AG20443 (cell line): ENCODE measurements at regions not wholly inside any gene's neighbourhood (a gene's known extent, or its start where the extent isn't known, plus 50 kb on each side); places are given as distances from the start of the nearest gene placed in this dataset.

Experiments used
- DNase-seq: peaks from one replicate; pipeline ENCODE4 v3.0.0; 2012; ENCODE audit warnings: low spot score, mixed read lengths

GRCh38 chr5:54772231-54772630 is 213.2 kb downstream of the ESM1 start:
- no peak for DNase-seq

DNA sequence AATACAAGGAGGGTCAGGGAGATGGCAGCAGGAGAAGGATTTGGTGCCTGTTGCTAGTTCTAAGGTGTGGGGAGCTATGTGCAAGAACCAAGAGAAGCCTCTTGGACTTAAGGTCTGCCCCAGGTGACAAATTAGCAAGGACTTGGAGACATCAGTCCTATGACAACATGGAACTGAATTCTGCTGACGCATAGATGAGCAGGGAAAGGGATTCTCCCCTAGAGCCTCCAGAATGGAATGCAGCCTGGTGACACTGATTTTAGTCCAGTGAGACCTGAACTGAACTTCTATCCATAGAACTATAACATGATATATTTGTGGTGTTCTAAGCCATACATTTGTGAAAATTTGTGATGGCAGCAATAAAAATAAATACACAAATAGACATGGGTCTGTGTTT is 215.6 kb downstream of the ESM1 start:
- no peak for DNase-seq

- no peak for DNase-seq
These were observed 216.3 kb downstream of the ESM1 start for GRCh38 chr5:54769072-54769471.

DNA sequence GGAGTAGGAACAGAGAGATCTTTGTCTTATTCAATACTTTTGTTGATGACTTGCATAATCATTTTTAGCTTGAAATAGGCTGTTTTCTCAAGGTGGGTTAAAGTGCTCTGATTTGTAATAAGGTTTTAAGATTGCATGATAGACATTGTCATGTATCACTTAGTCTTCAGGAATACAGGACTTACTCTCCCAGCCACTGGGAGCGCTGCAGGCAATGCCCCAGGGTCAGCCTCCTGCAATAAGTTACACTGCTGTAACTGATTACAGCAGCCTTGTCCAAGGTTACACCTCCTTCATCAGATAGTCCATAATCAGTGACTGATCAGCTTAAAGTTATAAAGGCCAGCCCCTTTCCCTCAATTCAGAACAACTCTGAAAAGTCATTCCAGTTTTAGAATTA is 218.6 kb downstream of the ESM1 start:
- DNase-seq, result no peak

DNA sequence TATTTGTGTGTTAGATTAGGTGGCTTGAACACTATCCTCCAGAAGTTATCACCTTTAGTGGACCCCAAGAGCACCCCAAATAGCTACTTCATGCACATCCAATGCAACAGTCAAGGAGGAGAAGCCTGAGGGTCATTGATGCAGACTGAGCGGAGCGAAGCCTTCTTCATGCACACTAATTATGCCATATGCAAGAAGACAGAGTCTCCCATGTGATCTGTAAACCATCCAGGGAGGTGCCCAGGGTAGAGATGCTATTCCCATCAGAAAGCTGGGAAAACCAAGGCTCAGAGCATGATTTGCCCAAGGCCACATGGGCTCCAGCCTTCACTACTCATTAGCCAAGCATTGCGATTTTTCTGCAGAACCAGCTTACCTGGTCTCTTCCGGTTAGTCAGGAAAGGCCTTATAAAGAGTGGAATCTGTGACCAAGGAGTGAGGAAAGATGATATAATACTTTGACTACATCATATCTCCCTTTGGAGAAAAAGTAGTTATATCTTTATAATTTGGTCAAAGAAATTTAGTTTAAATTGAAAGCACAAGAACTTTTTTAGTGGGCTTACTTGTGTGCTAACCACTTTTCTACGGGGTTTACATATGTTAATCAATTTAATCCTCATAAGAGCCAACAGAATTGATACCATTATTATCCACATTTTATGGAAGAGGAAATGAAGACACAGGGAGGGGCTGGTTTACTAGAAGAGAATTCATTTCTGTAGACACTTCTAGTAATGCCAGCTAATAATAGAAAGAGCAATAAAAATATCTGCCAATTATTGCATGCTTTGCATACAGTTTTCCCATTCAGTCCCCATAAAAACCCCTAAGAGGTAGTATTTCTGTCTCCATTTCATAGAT is 220.0 kb downstream of the ESM1 start:
- DNase-seq, result no peak

GRCh38 chr5:54764102-54765090 is 221.0 kb downstream of the ESM1 start:
- DNase-seq, result no peak

- peak; percentile 68 for DNase-seq
These were observed 224.1 kb downstream of the ESM1 start for GRCh38 chr5:54761213-54761701.

DNA sequence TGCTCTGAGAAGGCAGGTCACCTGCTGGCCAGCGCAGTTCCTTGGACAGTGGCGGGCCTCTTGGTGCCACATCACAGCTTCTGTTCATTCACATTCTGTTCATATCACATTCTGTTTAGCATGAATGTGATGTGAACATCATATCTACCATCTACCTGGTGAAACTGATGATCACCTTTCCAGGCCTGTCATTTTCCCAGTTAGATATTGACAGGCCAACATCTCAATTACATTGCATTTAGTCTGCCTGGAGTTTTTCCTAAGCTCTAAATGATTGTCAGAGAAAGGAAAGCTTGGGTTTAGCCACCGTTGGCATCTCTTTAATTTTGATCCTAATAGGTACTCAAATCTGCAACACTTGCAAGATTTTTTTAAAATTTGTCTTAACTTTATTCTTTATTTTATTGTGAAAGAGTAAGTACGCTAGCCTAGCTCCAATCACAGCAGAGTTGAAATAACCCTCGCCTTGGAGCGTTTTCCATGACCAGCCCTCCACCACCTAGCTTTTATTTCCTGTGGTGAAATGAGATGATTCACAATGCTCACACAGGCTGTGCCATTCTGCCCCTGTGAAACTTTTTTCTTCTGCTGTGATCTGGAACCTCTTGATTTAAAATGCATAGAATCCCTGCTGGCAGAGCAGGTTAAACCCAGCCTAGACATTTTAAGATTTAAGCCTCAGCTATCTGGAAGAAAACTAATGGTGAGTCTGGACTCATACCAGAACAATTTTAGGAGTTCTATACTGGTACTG is 225.0 kb downstream of the ESM1 start:
- DNase-seq, result peak; percentile 37

DNA sequence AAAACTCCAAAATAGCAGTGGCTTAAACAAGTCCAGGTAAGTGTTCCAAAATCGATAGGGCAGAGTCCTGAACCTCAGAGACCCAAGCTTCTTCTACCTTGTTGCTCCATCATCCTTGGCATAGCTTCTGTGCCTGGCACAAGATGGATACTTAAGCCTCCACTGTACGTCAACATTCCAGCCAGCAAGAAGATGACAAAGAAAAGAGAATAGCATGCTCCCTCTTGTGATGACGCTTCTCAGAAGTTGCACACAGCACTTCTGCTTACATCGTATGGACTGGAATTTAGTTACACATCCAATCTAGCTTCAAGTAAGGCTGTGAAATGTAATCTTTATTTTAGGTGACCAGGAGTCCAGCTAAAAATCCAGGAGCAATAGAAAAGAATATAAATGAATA is 227.4 kb downstream of the ESM1 start:
- peak; percentile 74 for DNase-seq

DNA sequence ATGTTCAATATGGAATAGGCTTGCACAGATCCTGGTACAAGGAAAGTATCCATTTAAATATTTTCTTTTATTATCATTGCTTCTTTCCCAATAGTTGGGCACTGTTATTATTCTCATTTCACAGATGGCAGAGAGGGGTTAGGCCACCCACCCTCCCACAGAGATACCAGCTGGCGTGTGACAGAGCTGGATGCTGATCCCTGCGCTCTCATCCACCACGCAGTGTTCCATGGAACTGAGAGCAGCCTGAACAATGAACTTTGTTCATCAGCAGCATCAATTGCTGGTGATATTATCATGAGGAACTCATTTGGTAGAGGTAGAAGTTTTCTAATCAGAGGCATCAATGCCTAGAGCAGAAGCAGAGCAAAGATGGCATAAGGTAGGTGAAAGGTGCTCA is 227.9 kb downstream of the ESM1 start:
- DNase-seq, result no peak

DNA sequence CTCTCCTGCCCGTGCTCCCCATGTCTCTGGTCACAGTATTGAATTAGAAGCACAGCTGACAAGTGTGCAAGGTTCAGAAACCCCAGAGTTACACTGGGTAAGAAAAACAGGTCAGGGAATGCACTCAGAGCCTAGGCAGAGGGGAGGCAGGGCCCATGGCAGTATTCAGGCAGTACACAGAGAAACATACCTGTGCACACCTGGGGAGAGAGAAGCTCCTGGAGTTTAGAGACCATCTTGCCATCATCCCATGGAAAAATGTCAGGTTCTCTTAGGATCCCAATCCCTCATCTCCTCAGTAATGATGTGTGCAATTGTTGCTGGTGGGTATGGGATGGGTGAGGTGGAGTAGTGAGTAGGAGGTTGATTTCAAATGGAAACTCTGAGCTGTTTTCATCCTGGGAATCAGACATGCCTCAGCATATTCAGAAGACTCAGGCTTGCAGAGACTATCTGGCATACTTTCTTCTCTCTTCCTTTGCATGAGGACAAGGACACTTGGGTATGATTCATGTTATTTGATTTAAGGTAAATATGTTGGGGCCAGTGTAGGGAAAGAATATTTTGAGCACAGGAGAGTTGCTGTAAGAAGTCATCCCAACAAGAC is 228.5 kb downstream of the ESM1 start:
- peak; percentile 25 for DNase-seq

GRCh38 chr5:54756301-54756700 is 229.1 kb downstream of the ESM1 start:
- DNase-seq, result no peak

DNA sequence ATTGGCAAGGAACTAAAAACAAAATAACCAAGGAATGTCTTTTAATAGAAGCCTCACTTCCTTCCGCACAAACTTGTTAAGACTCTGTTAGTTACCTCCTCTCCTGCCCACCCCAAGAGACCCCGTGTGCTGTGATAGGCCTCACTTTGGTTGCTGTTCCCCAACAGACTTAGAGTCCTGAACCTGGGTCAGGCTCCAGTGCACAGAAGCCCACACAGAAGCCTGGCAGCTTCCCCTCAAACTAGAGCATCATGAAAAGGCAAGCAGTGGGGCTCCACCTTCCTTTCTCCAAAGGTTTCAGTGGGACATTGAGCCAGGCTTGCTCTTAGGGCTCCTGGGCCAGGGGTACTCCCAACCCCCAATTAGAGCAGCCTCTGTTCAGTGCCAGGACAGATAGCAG is 230.5 kb downstream of the ESM1 start:
- no peak for DNase-seq

- DNase-seq, result no peak
These were observed 231.0 kb downstream of the ESM1 start for GRCh38 chr5:54754420-54754819.

DNA sequence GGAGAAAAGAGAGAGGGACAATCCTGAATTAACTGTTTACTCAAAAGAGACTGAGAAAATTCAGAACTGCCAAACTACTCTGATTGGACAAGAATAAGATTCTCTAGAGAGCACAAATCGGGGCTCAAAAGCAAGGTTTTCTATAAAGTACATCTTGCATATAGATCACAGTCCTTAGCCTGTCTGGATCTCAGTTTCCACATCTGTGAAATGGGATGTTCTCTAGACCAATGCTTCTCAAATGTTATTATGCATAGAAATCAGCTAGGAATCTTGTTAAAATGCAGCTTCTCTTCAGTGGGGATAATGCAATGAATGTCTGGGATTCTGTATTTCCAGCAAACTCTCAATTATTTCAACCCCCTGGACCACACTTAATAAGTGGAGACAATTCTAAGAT is 231.6 kb downstream of the ESM1 start:
- DNase-seq, result no peak

DNA sequence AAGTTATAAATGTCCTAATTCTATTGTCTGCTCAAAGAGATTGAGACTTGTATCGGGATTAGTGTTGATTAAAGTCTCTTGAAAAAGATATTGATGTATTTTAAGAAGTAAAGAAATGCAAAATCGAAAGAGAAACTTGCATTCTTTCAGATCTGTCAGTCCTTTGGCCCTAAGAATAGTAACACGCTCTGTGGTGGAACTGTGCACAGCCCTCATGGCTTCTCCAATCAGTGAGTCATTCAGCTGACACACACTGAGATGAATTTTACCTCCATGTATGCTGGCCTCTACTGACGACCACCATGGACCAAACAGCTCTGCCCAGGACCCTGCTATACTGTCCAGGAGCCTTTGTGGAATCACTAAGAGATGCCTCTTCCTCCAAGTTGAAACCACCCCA is 232.4 kb downstream of the ESM1 start:
- peak; percentile 71 for DNase-seq

GRCh38 chr5:54748527-54748926 is 231.0 kb downstream of the SNX18 start:
- DNase-seq, result no peak

GRCh38 chr5:54746777-54747398 is 229.3 kb downstream of the SNX18 start:
- DNase-seq, result no peak

- no peak for DNase-seq
These were observed 228.8 kb downstream of the SNX18 start for GRCh38 chr5:54746346-54746745.

DNA sequence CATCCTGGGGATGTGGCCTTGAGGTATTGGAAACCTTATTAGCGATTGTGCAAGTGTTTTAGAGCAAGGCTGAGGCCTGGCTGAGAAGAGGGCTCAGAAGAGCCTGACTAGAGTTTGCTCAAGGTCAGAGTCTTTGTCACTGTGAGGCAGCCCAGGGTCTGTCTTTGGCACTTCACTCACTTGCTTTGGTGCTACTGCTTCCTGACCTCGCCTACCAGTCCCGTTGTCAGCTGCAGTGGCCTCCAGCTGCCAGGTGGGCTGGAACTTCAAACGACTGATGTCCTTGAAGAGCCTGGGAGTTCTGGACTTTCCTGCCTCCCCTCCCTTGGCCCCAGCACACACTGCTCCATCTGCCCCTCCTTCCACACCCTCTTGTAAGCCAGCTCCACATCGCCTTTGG is 228.0 kb downstream of the SNX18 start:
- DNase-seq, result no peak
